GM21390 (cell line): ENCODE measurements at regions not wholly inside any gene's neighbourhood (a gene's known extent, or its start where the extent isn't known, plus 50 kb on each side); places are given as distances from the start of the nearest gene placed in this dataset.

Source experiments
- ATAC-seq: cut with Tn5 transposase; IDR thresholded peaks from one replicate; pipeline ENCODE4 v1.9.1; 2021; ENCODE audit not compliant: unreplicated experiment

DNA sequence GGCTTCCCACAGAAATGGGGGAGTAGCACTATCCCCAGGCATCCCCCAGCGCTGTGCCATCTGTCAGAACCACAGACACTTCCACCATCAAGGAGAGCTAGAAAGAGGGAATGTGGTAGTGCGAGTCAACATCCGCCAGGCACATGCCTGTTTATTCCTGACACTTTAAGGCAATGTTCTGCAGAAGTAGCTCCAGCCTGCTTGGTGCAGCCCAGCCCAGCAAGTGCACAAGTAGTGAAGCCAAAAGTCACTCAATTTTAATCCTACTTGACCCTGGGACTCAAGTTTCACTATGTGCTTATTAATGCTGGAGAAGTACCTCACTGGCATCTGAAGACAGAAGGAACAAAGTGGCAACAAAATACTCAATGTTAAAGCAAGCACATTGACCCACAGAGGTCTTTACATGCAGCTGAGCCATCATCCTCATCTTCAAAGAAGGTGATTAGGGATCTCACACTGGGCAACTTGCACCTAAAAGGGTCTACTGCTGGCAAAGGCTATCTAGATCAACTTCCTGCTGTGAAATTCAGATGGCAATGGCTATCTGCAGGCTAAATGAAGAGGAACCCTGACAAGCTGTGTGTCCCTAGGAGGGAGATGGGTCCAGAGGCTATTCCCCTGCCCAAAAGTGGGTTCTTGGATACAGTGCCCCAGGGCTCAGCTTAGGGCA lies 61.4 kb upstream of the CLDN18 start:
- ATAC-seq = no peak

DNA sequence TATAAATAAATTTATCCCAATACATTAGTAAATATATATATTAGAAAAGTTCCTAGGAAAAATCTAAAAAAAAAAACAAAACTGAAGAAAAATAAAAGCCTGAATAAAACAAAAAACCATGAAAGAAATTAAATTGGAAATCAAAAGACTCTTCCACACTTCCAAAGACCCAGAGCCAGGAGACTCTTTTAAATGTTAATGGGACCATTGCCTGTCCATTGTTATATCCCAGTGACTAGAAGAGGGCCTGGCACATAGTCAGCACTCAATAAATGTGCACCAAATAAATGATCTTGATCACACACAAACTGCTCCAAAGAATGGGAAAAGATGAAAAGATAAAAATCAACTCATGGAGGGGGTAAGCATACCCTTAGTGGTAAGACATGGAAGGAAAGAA lies 51.3 kb upstream of the CLDN18 start:
- no peak for ATAC-seq
